GM18951 (cell line): ENCODE measurements at regions not wholly inside any gene's neighbourhood (a gene's known extent, or its start where the extent isn't known, plus 50 kb on each side); places are given as distances from the start of the nearest gene placed in this dataset.

Experiments
- POLR2A ChIP-seq: IDR thresholded peaks from 4 replicates; pipeline ENCODE4 v1.6.1; 2011; ENCODE audit warnings: mild to moderate bottlenecking; ENCODE audit not compliant: insufficient read length, insufficient read depth; ENCODE audit errors: extremely low read depth
- in situ Hi-C: fragments of 300-500 bp; cut with MboI; formaldehyde crosslinking; loops from one replicate; pipeline ENCODE4 v1.12.0; 2022; ENCODE audit warnings: low sequenced_read_pairs, mixed read lengths, inconsistent platforms; ENCODE audit not compliant: unreplicated experiment

- in situ Hi-C loops, result no loop called here
- TF ChIP-seq POLR2A, result no peak
Observed at GRCh38 chr16:85986931-85987749, 88.2 kb downstream of the IRF8 start.

GRCh38 chr16:85987750-85988078, 88.8 kb downstream of the IRF8 start:
- no peak for TF ChIP-seq POLR2A
- in situ Hi-C loops, result no loop called here

- in situ Hi-C loops, result no loop called here
- TF ChIP-seq POLR2A, result no peak
Observed at GRCh38 chr16:85988306-85988705, 89.3 kb downstream of the IRF8 start.

- in situ Hi-C loops, result no loop called here
- TF ChIP-seq POLR2A, result no peak
Observed at GRCh38 chr16:85988723-85989313, 89.9 kb downstream of the IRF8 start.

GRCh38 chr16:85989376-85989775, 90.4 kb downstream of the IRF8 start:
- TF ChIP-seq POLR2A, result no peak
- in situ Hi-C loops, result no loop called here

GRCh38 chr16:85989863-85990643, 91.1 kb downstream of the IRF8 start:
- in situ Hi-C loops, result loop anchor here (5.0 kb wide), 2 partner anchors 88 to 168 kb away; no protein-coding TSS in a partner anchor
- no peak for TF ChIP-seq POLR2A

GRCh38 chr16:85990861-85991301, 91.9 kb downstream of the IRF8 start:
- TF ChIP-seq POLR2A, result no peak
- in situ Hi-C loops, result loop anchor here (5.0 kb wide), 2 partner anchors 89 to 169 kb away; no protein-coding TSS in a partner anchor

GRCh38 chr16:85991425-85991824, 92.5 kb downstream of the IRF8 start:
- TF ChIP-seq POLR2A, result no peak
- in situ Hi-C loops, result loop anchor here (5.0 kb wide), 2 partner anchors 89 to 169 kb away; no protein-coding TSS in a partner anchor

- no peak for TF ChIP-seq POLR2A
- in situ Hi-C loops, result loop anchor here (5.0 kb wide), 2 partner anchors 90 to 170 kb away; no protein-coding TSS in a partner anchor
Observed at GRCh38 chr16:85991856-85992255, 92.9 kb downstream of the IRF8 start.

GRCh38 chr16:85992359-85992758, 93.4 kb downstream of the IRF8 start:
- in situ Hi-C loops, result loop anchor here (5.0 kb wide), 2 partner anchors 90 to 170 kb away; no protein-coding TSS in a partner anchor
- TF ChIP-seq POLR2A, result no peak

GRCh38 chr16:85992779-85993178, 93.8 kb downstream of the IRF8 start:
- in situ Hi-C loops, result loop anchor here (5.0 kb wide), 2 partner anchors 90 to 170 kb away; no protein-coding TSS in a partner anchor
- TF ChIP-seq POLR2A, result no peak

GRCh38 chr16:85994492-85995490, 95.8 kb downstream of the IRF8 start:
- in situ Hi-C loops, result loop anchor here (5.0 kb wide), 2 partner anchors 92 to 172 kb away; no protein-coding TSS in a partner anchor
- no peak for TF ChIP-seq POLR2A
